GM23338 (cell line): ENCODE measurements at regions not wholly inside any gene's neighbourhood (a gene's known extent, or its start where the extent isn't known, plus 50 kb on each side); places are given as distances from the start of the nearest gene placed in this dataset.

Source experiments
- CREB1 ChIP-seq: fragments of 250-450 bp; sonication (Bioruptor Pico); IDR thresholded peaks from 2 replicates; pipeline ENCODE4 v1.5.0; 2020; ENCODE audit warnings: low read depth, mild to moderate bottlenecking, moderate library complexity
- CTCF ChIP-seq, 2 experiments: fragments of 200-600 bp in 1 of 2; sonication (generic) in 1 of 2; conservative IDR thresholded peaks; 2 replicates each; pipeline versions ENCODE4 v1.5.1 to v1.6.1; 2016 to 2017; ENCODE audit warnings: antibody characterized with exemption in 2 of 2, low read depth in 2 of 2, mild to moderate bottlenecking in 2 of 2, moderate library complexity in 1 of 2
- EZH2 ChIP-seq: fragments of 200-600 bp; sonication (generic); IDR thresholded peaks from one replicate; pipeline ENCODE4 v1.8.0; 2017; ENCODE audit warnings: antibody characterized with exemption, mild to moderate bottlenecking, low read depth; ENCODE audit not compliant: unreplicated experiment
- EZH2phosphoT487 ChIP-seq: fragments of 200-600 bp; sonication (generic); IDR thresholded peaks from one replicate; pipeline ENCODE4 v1.8.1; 2018; ENCODE audit warnings: antibody characterized with exemption; ENCODE audit not compliant: unreplicated experiment
- NANOG ChIP-seq: IDR thresholded peaks from 2 replicates; pipeline ENCODE4 v1.6.1; 2016; ENCODE audit warnings: antibody characterized with exemption, borderline replicate concordance
- POLR2AphosphoS5 ChIP-seq: IDR thresholded peaks from 2 replicates; pipeline ENCODE4 v1.6.1; 2016; ENCODE audit warnings: antibody characterized with exemption, low read depth

- TF ChIP-seq CTCF (conservative IDR thresholded peaks at IDR 0.05; ENCODE audit: low read depth in 2 of 2) (no peak), POLR2AphosphoS5 (no peak), EZH2 (no peak), CREB1 (CRISPR knock-in tag) (no peak), EZH2phosphoT487 (no peak), NANOG (no peak)
Observed at GRCh38 chrX:10749113-10749512, 128.7 kb upstream of the MID1 start.
